CD8-positive, alpha-beta memory T cell (primary cell): ENCODE measurements at regions not wholly inside any gene's neighbourhood (a gene's known extent, or its start where the extent isn't known, plus 50 kb on each side); places are given as distances from the start of the nearest gene placed in this dataset.

Experiments used
- CTCF ChIA-PET: fragments of 350-600 bp; sonication (Branson Sonifier 250); formaldehyde crosslinking; loops from one replicate; lab custom pipeline; 2021; ENCODE audit warnings: antibody characterized with exemption; lab: Charles Lee
- POLR2A ChIA-PET: fragments of 350-600 bp; sonication (Branson Sonifier 250); formaldehyde crosslinking; loops from one replicate; lab custom pipeline; 2021; ENCODE audit warnings: antibody characterized with exemption; lab: Charles Lee
- DNase-seq, 5 donors: peaks; one replicate each; pipeline versions ENCODE4 v3.0.0 to v3.0.0-alpha.2; 2020 to 2022; ENCODE audit warnings: mixed read lengths in 1 of 5
- H3K27ac ChIP-seq: one replicate; pipeline ENCODE4 v1.7.0; 2013; ENCODE audit warnings: low read depth, mild to moderate bottlenecking, low read length, moderate library complexity
- H3K27me3 ChIP-seq: 2 replicates; pipeline ENCODE4 v1.7.0; 2013; ENCODE audit warnings: low read length, mild to moderate bottlenecking; ENCODE audit not compliant: insufficient read depth, poor library complexity, severe bottlenecking
- H3K36me3 ChIP-seq: 2 replicates; pipeline ENCODE4 v1.7.0; 2013; ENCODE audit warnings: mild to moderate bottlenecking, low read length, moderate library complexity; ENCODE audit not compliant: insufficient read depth
- H3K4me1 ChIP-seq: 2 replicates; pipeline ENCODE4 v1.7.0; 2013; ENCODE audit warnings: mild to moderate bottlenecking, low read length, moderate library complexity; ENCODE audit not compliant: insufficient read depth
- H3K4me3 ChIP-seq: 2 replicates; pipeline ENCODE4 v1.7.0; 2013; ENCODE audit warnings: mild to moderate bottlenecking, low read length
- H3K9me3 ChIP-seq: 2 replicates; pipeline ENCODE4 v1.7.0; 2013; ENCODE audit warnings: mild to moderate bottlenecking, low read length
- H3K27ac Mint-ChIP-seq, 8 donors: one replicate each; pipeline ENCODE4 v1.8.0; 2020 to 2021; ENCODE audit warnings: mixed read lengths in 8 of 8, mild to moderate bottlenecking in 6 of 8, inconsistent platforms in 3 of 8, moderate library complexity in 3 of 8
- H3K27me3 Mint-ChIP-seq, 2 donors: one replicate each; pipeline ENCODE4 v1.8.0; 2020 to 2021; ENCODE audit warnings: mixed read lengths in 2 of 2, mild to moderate bottlenecking in 1 of 2, moderate library complexity in 1 of 2
- H3K36me3 Mint-ChIP-seq, 3 donors: one replicate each; pipeline ENCODE4 v1.8.0; 2020 to 2021; ENCODE audit warnings: mixed read lengths in 3 of 3, inconsistent platforms in 1 of 3, mild to moderate bottlenecking in 1 of 3
- H3K4me1 Mint-ChIP-seq, 3 donors: one replicate each; pipeline ENCODE4 v1.8.0; 2020 to 2021; ENCODE audit warnings: mixed read lengths in 3 of 3, inconsistent platforms in 1 of 3, mild to moderate bottlenecking in 1 of 3
- H3K4me3 Mint-ChIP-seq, 7 donors: one replicate each; pipeline ENCODE4 v1.8.0; 2020 to 2021; ENCODE audit warnings: mixed read lengths in 7 of 7, mild to moderate bottlenecking in 6 of 7, moderate library complexity in 4 of 7, inconsistent platforms in 2 of 7
- H3K9me3 Mint-ChIP-seq, 5 donors: one replicate each; pipeline ENCODE4 v1.8.0; 2020 to 2022; ENCODE audit warnings: mixed read lengths in 5 of 5, mild to moderate bottlenecking in 3 of 5, moderate library complexity in 2 of 5, inconsistent platforms in 1 of 5

GRCh38 chr1:209038316-209038715 is 545.2 kb upstream of the CAMK1G start:
- Histone ChIP-seq H3K9me3 (no peaks in the 10 kb centered on the region), H3K4me1 (no peaks in the 10 kb centered on the region), H3K27ac (no peak overlapping the region), H3K27me3 (no peaks in the 10 kb centered on the region), H3K36me3 (no peaks in the 10 kb centered on the region), H3K4me3 (no peak overlapping the region)
- no peak for DNase-seq
- POLR2A ChIA-PET: no interaction called here
- Mint-ChIP-seq H3K9me3 (peaks cover 0 to 2% (median 2%) of the 10 kb centered on the region in 5 donors), H3K27ac (no peak overlapping the region), H3K4me3 (no peak overlapping the region), H3K4me1 (no peaks in the 10 kb centered on the region), H3K27me3 (peaks cover 3% of the 10 kb centered on the region in 2 donors), H3K36me3 (no peaks in the 10 kb centered on the region)
- CTCF ChIA-PET: no interaction called here

- H3K27me3 ChIP-seq: no peaks in the 10 kb centered on the region
- Mint-ChIP-seq H3K36me3 (no peaks in the 10 kb centered on the region), H3K4me1 (no peaks in the 10 kb centered on the region), H3K27me3 (peaks cover under 1 to 1% of the 10 kb centered on the region in 2 donors), H3K9me3 (peaks cover 0 to 2% (median 0%) of the 10 kb centered on the region in 5 donors), H3K27ac (no peak overlapping the region), H3K4me3 (no peak overlapping the region)
- no peaks in the 10 kb centered on the region for H3K36me3 ChIP-seq
- POLR2A ChIA-PET: no interaction called here
- CTCF ChIA-PET: no interaction called here
- H3K4me1 ChIP-seq: no peaks in the 10 kb centered on the region
- H3K4me3 ChIP-seq: no peak overlapping the region
- H3K27ac ChIP-seq: no peak overlapping the region
- DNase-seq: no peak
- H3K9me3 ChIP-seq: no peaks in the 10 kb centered on the region
Observed at GRCh38 chr1:209038735-209039134, 544.8 kb upstream of the CAMK1G start.

- Mint-ChIP-seq H3K27me3 (peaks cover 0 to 1% of the 10 kb centered on the region in 2 donors), H3K4me3 (no peak overlapping the region), H3K36me3 (no peaks in the 10 kb centered on the region), H3K27ac (no peak overlapping the region), H3K4me1 (no peaks in the 10 kb centered on the region), H3K9me3 (peaks cover 0 to 2% (median 0%) of the 10 kb centered on the region in 5 donors)
- POLR2A ChIA-PET: no interaction called here
- H3K4me1 ChIP-seq: no peaks in the 10 kb centered on the region
- no peak overlapping the region for H3K27ac ChIP-seq
- no peak overlapping the region for H3K4me3 ChIP-seq
- H3K27me3 ChIP-seq: no peaks in the 10 kb centered on the region
- no peak for DNase-seq
- H3K9me3 ChIP-seq: no peaks in the 10 kb centered on the region
- H3K36me3 ChIP-seq: no peaks in the 10 kb centered on the region
- CTCF ChIA-PET: no interaction called here
Observed at GRCh38 chr1:209040351-209040750, 543.2 kb upstream of the CAMK1G start.

- Mint-ChIP-seq H3K4me1 (no peaks in the 10 kb centered on the region), H3K36me3 (no peaks in the 10 kb centered on the region)
- CTCF ChIA-PET: interaction anchor here (1.3 kb wide), 1 partner anchor 39 kb away, joined by 3 read pairs; no protein-coding TSS in a partner anchor
Observed at GRCh38 chr1:209041927-209042326, 541.6 kb upstream of the CAMK1G start.

DNA sequence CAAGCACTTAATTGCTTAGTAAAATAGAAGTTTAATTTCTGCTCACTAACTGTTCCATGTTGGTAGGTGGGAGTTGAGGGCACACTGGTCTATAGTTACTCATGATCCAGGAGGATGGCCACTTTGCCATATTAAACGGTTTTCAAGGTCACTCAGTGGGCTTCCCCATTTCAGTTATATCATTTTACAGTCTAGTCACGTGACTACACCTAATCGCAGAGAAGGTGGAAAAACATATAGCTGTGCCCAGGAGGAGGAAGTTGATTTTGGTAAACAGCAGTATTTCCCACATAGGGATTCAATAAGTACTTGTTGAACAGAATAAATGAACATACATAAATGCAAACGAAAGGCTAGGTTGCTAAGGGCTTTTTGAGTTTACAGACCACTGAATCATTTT is 541.1 kb upstream of the CAMK1G start:
- H3K4me1 ChIP-seq: no peaks in the 10 kb centered on the region
- no peaks in the 10 kb centered on the region for H3K36me3 ChIP-seq
- H3K27ac ChIP-seq: no peak overlapping the region
- Mint-ChIP-seq H3K9me3 (peaks cover 0 to 4% (median 0%) of the 10 kb centered on the region in 5 donors), H3K4me1 (no peaks in the 10 kb centered on the region), H3K27ac (no peak overlapping the region), H3K4me3 (no peak overlapping the region), H3K27me3 (peaks cover 1 to 2% of the 10 kb centered on the region in 2 donors), H3K36me3 (no peaks in the 10 kb centered on the region)
- no peak overlapping the region for H3K4me3 ChIP-seq
- CTCF ChIA-PET: interaction anchor here (1.3 kb wide), 1 partner anchor 39 kb away, joined by 3 read pairs; no protein-coding TSS in a partner anchor
- DNase-seq: no peak
- no peaks in the 10 kb centered on the region for H3K9me3 ChIP-seq
- no peaks in the 10 kb centered on the region for H3K27me3 ChIP-seq
- POLR2A ChIA-PET: no interaction called here

More at GRCh38 chr1:209041927-209042326, 541.6 kb upstream of the CAMK1G start:
- no peak overlapping the region for H3K27ac Mint-ChIP-seq
- Histone ChIP-seq H3K27ac (no peak overlapping the region), H3K4me1 (no peaks in the 10 kb centered on the region), H3K9me3 (no peaks in the 10 kb centered on the region), H3K27me3 (no peaks in the 10 kb centered on the region), H3K4me3 (no peak overlapping the region), H3K36me3 (no peaks in the 10 kb centered on the region)
- H3K9me3 Mint-ChIP-seq: peaks cover 0 to 4% (median 0%) of the 10 kb centered on the region in 5 donors
- DNase-seq: no peak
- POLR2A ChIA-PET: no interaction called here
- H3K27me3 Mint-ChIP-seq: peaks cover 1 to 2% of the 10 kb centered on the region in 2 donors
- H3K4me3 Mint-ChIP-seq: no peak overlapping the region

GRCh38 chr1:209045331-209046057 is 538.0 kb upstream of the CAMK1G start:
- Histone ChIP-seq H3K27me3 (no peaks in the 10 kb centered on the region), H3K4me1 (no peaks in the 10 kb centered on the region), H3K27ac (no peak overlapping the region), H3K4me3 (no peak overlapping the region), H3K36me3 (no peaks in the 10 kb centered on the region), H3K9me3 (no peaks in the 10 kb centered on the region)
- Mint-ChIP-seq H3K9me3 (peaks cover 0 to 5% (median 0%) of the 10 kb centered on the region in 5 donors), H3K36me3 (no peaks in the 10 kb centered on the region), H3K4me1 (no peaks in the 10 kb centered on the region), H3K27me3 (peaks cover 1 to 2% of the 10 kb centered on the region in 2 donors), H3K27ac (no peak overlapping the region), H3K4me3 (no peak overlapping the region)
- DNase-seq: no peak
- ChIA-PET CTCF (no interaction called here), POLR2A (no interaction called here)

GRCh38 chr1:209046058-209046417 is 537.5 kb upstream of the CAMK1G start:
- H3K27me3 Mint-ChIP-seq: peaks cover 1 to 2% of the 10 kb centered on the region in 2 donors
- no peaks in the 10 kb centered on the region for H3K9me3 ChIP-seq
- no peaks in the 10 kb centered on the region for H3K36me3 ChIP-seq
- H3K36me3 Mint-ChIP-seq: no peaks in the 10 kb centered on the region
- peaks cover 0 to 5% (median 0%) of the 10 kb centered on the region in 5 donors for H3K9me3 Mint-ChIP-seq
- no peak overlapping the region for H3K27ac Mint-ChIP-seq
- H3K4me1 ChIP-seq: no peaks in the 10 kb centered on the region
- no peaks in the 10 kb centered on the region for H3K27me3 ChIP-seq
- ChIA-PET CTCF (no interaction called here), POLR2A (no interaction called here)
- H3K4me3 Mint-ChIP-seq: no peak overlapping the region
- H3K27ac ChIP-seq: no peak overlapping the region
- no peak overlapping the region for H3K4me3 ChIP-seq
- no peak for DNase-seq
- H3K4me1 Mint-ChIP-seq: no peaks in the 10 kb centered on the region

DNA sequence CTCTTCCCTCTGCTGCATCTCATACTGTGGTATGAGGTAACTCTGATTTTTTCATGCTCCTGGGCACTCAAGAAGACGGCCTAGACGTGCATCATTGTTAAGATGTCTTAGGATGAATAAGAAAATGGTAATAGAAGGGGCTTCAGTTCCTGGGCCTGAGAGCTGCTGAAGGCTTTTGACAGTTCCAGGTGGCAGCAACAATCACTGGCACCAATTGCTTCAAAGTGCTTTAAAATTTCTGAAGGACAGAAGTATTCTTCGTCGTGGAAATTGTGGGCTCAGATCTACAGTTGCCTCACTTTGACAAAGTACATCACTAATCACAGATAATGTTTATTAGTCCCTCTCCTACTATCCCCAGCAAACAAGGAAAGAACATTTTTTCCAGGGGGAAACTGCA is 536.6 kb upstream of the CAMK1G start:
- H3K4me3 ChIP-seq: no peak overlapping the region
- H3K27ac Mint-ChIP-seq: no peak overlapping the region
- no peaks in the 10 kb centered on the region for H3K27me3 ChIP-seq
- H3K9me3 ChIP-seq: no peaks in the 10 kb centered on the region
- ChIA-PET POLR2A (no interaction called here), CTCF (no interaction called here)
- peaks cover 1 to 2% of the 10 kb centered on the region in 2 donors for H3K27me3 Mint-ChIP-seq
- H3K4me3 Mint-ChIP-seq: no peak overlapping the region
- no peaks in the 10 kb centered on the region for H3K36me3 ChIP-seq
- no peaks in the 10 kb centered on the region for H3K4me1 ChIP-seq
- no peaks in the 10 kb centered on the region for H3K36me3 Mint-ChIP-seq
- peaks cover 0 to 4% (median 0%) of the 10 kb centered on the region in 5 donors for H3K9me3 Mint-ChIP-seq
- H3K27ac ChIP-seq: no peak overlapping the region
- no peaks in the 10 kb centered on the region for H3K4me1 Mint-ChIP-seq
- DNase-seq: no peak
